Natural killer cell (primary cell): ENCODE measurements at regions not wholly inside any gene's neighbourhood (a gene's known extent, or its start where the extent isn't known, plus 50 kb on each side); places are given as distances from the start of the nearest gene placed in this dataset.

ENCODE experiments used
- ATAC-seq, 3 donors: fragments of 150-1000 bp in 2 of 3; fragments of 200-7000 bp in 1 of 3; cut with Tn5 transposase; 1 replicate in 1 of 3; 2 replicates in 2 of 3; pipeline ENCODE4 v1.10.0; 2021; ENCODE audit warnings: mild to moderate bottlenecking in 2 of 3, moderate library complexity in 2 of 3
- DNase-seq, 2 donors: peaks; one replicate each; pipeline versions ENCODE4 v3.0.0 to v3.0.0-alpha.2; 2013 to 2021; ENCODE audit warnings: mixed read lengths in 1 of 2
- H3K27ac ChIP-seq: one replicate; pipeline ENCODE4 v1.5.1; 2013; ENCODE audit warnings: mild to moderate bottlenecking, low read length
- H3K27me3 ChIP-seq: one replicate; pipeline ENCODE4 v1.6.1; 2013; ENCODE audit warnings: low read length; ENCODE audit not compliant: control insufficient read depth, insufficient read depth
- H3K36me3 ChIP-seq: one replicate; pipeline ENCODE4 v1.6.1; 2013; ENCODE audit warnings: low read length; ENCODE audit not compliant: control insufficient read depth, insufficient read depth
- H3K4me1 ChIP-seq: one replicate; pipeline ENCODE4 v1.6.1; 2013; ENCODE audit warnings: low read length; ENCODE audit not compliant: control insufficient read depth, insufficient read depth
- H3K4me3 ChIP-seq: one replicate; pipeline ENCODE4 v1.5.1; 2013; ENCODE audit warnings: low read length
- H3K9me3 ChIP-seq: one replicate; pipeline ENCODE4 v1.6.1; 2013; ENCODE audit warnings: low read length; ENCODE audit not compliant: control insufficient read depth, insufficient read depth
- H3K27ac Mint-ChIP-seq, 2 donors: one replicate each; pipeline ENCODE4 v1.8.0; 2022; ENCODE audit warnings: mild to moderate bottlenecking in 2 of 2, mixed read lengths in 2 of 2, moderate library complexity in 1 of 2
- H3K27me3 Mint-ChIP-seq, 2 donors: one replicate each; pipeline ENCODE4 v1.8.0; 2022; ENCODE audit warnings: low read depth in 2 of 2, mixed read lengths in 2 of 2
- H3K36me3 Mint-ChIP-seq: one replicate; pipeline ENCODE4 v1.8.0; 2022; ENCODE audit warnings: mixed read lengths
- H3K4me1 Mint-ChIP-seq, 2 donors: one replicate each; pipeline ENCODE4 v1.8.0; 2022; ENCODE audit warnings: mixed read lengths in 2 of 2
- H3K4me3 Mint-ChIP-seq: one replicate; pipeline ENCODE4 v1.8.0; 2022; ENCODE audit warnings: mild to moderate bottlenecking, moderate library complexity, mixed read lengths
- H3K9me3 Mint-ChIP-seq, 2 donors: one replicate each; pipeline ENCODE4 v1.8.0; 2022; ENCODE audit warnings: mixed read lengths in 2 of 2
- WGBS: methylation state at CpG from one replicate; pipeline ENCODE4 v1.1.7; 2013; ENCODE audit warnings: missing lambda C conversion rate; ENCODE audit not compliant: insufficient coverage; 5-methylcytosine and 5-hydroxymethylcytosine counted together
- intact Hi-C: fragments of 100-400 bp; cut with micrococcal nuclease; formaldehyde crosslinking; loops from one replicate; pipeline ENCODE4 v1.14.2; 2022
- TF ChIP-seq, protein P1 (sequence below): fragments of 200-600 bp; IDR thresholded peaks from one replicate; pipeline ENCODE4 v1.8.0; 2022; ENCODE audit warnings: antibody characterized with exemption

GRCh38 chr14:76304536-76305267, 71.2 kb upstream of the ESRRB start:
- H3K4me1 Mint-ChIP-seq = no peaks in the 10 kb centered on the region
- no peaks in the 10 kb centered on the region for H3K36me3 Mint-ChIP-seq
- DNase-seq (no peak), ATAC-seq (no peak)
- Histone ChIP-seq H3K36me3 (no peaks in the 10 kb centered on the region), H3K4me1 (no peaks in the 10 kb centered on the region), H3K27ac (no peak overlapping the region), H3K4me3 (no peak overlapping the region), H3K9me3 (no peaks in the 10 kb centered on the region), H3K27me3 (no peaks in the 10 kb centered on the region)
- no peaks in the 10 kb centered on the region for H3K9me3 Mint-ChIP-seq
- TF ChIP-seq, protein P1, sequence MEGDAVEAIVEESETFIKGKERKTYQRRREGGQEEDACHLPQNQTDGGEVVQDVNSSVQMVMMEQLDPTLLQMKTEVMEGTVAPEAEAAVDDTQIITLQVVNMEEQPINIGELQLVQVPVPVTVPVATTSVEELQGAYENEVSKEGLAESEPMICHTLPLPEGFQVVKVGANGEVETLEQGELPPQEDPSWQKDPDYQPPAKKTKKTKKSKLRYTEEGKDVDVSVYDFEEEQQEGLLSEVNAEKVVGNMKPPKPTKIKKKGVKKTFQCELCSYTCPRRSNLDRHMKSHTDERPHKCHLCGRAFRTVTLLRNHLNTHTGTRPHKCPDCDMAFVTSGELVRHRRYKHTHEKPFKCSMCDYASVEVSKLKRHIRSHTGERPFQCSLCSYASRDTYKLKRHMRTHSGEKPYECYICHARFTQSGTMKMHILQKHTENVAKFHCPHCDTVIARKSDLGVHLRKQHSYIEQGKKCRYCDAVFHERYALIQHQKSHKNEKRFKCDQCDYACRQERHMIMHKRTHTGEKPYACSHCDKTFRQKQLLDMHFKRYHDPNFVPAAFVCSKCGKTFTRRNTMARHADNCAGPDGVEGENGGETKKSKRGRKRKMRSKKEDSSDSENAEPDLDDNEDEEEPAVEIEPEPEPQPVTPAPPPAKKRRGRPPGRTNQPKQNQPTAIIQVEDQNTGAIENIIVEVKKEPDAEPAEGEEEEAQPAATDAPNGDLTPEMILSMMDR = no peak
- H3K27me3 Mint-ChIP-seq = peaks cover 8 to 38% of the 10 kb centered on the region in 2 donors
- intact Hi-C loops = no loop called here
- H3K4me3 Mint-ChIP-seq = no peak overlapping the region
- H3K27ac Mint-ChIP-seq = no peak overlapping the region
- WGBS = 82% methylated on average over 7 of the region's 7 CpGs

DNA sequence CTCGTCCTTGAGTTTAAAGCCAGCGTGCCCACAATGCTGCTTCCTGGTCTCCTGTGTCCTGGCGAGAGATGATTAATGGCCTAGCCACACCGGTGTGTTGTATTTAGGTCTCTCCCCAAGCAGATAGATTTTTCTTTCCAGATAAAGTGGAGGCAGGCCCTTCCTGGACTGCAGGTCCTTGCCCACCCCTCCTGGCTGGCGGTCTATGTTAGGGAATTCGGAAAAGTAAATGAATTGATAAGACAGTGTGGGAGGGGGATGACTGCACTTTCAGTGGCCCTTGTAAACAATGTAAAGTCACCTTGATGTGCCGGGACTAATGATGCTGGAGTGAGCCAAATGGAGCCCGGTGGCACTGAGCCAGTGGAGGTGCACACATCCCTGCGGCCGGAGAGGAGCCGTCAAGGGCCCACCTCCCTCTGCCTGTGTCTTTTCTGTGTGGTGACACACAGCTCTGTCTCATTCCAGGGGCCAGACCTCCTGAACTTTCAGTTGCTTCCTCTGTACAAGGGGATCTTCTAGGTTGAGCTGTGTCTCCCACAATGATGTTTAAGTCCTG, 70.6 kb upstream of the ESRRB start:
- no peaks in the 10 kb centered on the region for H3K36me3 Mint-ChIP-seq
- intact Hi-C loops = no loop called here
- TF ChIP-seq, protein P1 = no peak
- peaks cover 14 to 43% of the 10 kb centered on the region in 2 donors for H3K27me3 Mint-ChIP-seq
- no peak overlapping the region for H3K27ac ChIP-seq
- ATAC-seq (no peak), DNase-seq (no peak)
- no peaks in the 10 kb centered on the region for H3K9me3 Mint-ChIP-seq
- 82% methylated on average over 11 of the region's 11 CpGs for WGBS
- no peak overlapping the region for H3K4me3 Mint-ChIP-seq
- H3K36me3 ChIP-seq = no peaks in the 10 kb centered on the region
- H3K4me1 Mint-ChIP-seq = no peaks in the 10 kb centered on the region
- no peak overlapping the region for H3K4me3 ChIP-seq
- H3K4me1 ChIP-seq = no peaks in the 10 kb centered on the region
- H3K27ac Mint-ChIP-seq = no peak overlapping the region
- no peaks in the 10 kb centered on the region for H3K27me3 ChIP-seq
- no peaks in the 10 kb centered on the region for H3K9me3 ChIP-seq

GRCh38 chr14:76306131-76306530, 69.8 kb upstream of the ESRRB start:
- Histone ChIP-seq H3K9me3 (no peaks in the 10 kb centered on the region), H3K4me1 (no peaks in the 10 kb centered on the region), H3K36me3 (no peaks in the 10 kb centered on the region), H3K27ac (no peak overlapping the region), H3K27me3 (peaks cover under 1% of the 10 kb centered on the region), H3K4me3 (no peak overlapping the region)
- H3K4me3 Mint-ChIP-seq = no peak overlapping the region
- no peak overlapping the region for H3K27ac Mint-ChIP-seq
- H3K36me3 Mint-ChIP-seq = no peaks in the 10 kb centered on the region
- H3K9me3 Mint-ChIP-seq = no peaks in the 10 kb centered on the region
- TF ChIP-seq, protein P1 = no peak
- peaks cover 20 to 50% of the 10 kb centered on the region in 2 donors for H3K27me3 Mint-ChIP-seq
- intact Hi-C loops = no loop called here
- 87% methylated on average over 12 of the region's 12 CpGs for WGBS
- peaks cover 0 to 5% of the 10 kb centered on the region in 2 donors for H3K4me1 Mint-ChIP-seq
- no peak for DNase-seq
- no peak for ATAC-seq
